Thoracic aorta (tissue), 2 donors: ENCODE measurements at regions not wholly inside any gene's neighbourhood (a gene's known extent, or its start where the extent isn't known, plus 50 kb on each side); places are given as distances from the start of the nearest gene placed in this dataset.

Source experiments
- ATAC-seq: fragments of 150-250 bp; one replicate; pipeline ENCODE4 v1.8.0; 2017; ENCODE audit warnings: low read depth; ENCODE audit not compliant: insufficient number of reproducible peaks, low FRiP score
- DNase-seq: peaks from one replicate; pipeline ENCODE4 v3.0.0-alpha.2; 2020; ENCODE audit warnings: low spot score
- H3K27ac ChIP-seq, 2 donors: fragments of 200-600 bp; sonication (generic); 1 replicate in 1 of 2; 2 replicates in 1 of 2; pipeline ENCODE4 v1.5.1; 2016; ENCODE audit warnings: mild to moderate bottlenecking in 2 of 2, moderate library complexity in 2 of 2
- H3K27me3 ChIP-seq: fragments of 200-600 bp; sonication (generic); replicated peaks from 2 replicates; pipeline ENCODE4 v1.6.0; 2016; ENCODE audit warnings: mild to moderate bottlenecking; ENCODE audit not compliant: insufficient read depth
- H3K36me3 ChIP-seq: fragments of 200-600 bp; sonication (generic); one replicate; pipeline ENCODE4 v1.5.1; 2016
- H3K4me1 ChIP-seq, 2 donors: fragments of 200-600 bp; sonication (generic); 1 replicate in 1 of 2; 2 replicates in 1 of 2; pipeline versions ENCODE4 v1.5.1 to v1.6.0; 2016; ENCODE audit warnings: low read depth in 2 of 2, mild to moderate bottlenecking in 1 of 2; ENCODE audit not compliant: control insufficient read depth in 1 of 2
- H3K4me3 ChIP-seq: fragments of 200-600 bp; sonication (generic); 2 replicates; pipeline ENCODE4 v1.5.1; 2016; ENCODE audit warnings: mild to moderate bottlenecking
- H3K9me3 ChIP-seq: fragments of 200-600 bp; sonication (generic); 2 replicates; pipeline ENCODE4 v1.5.1; 2016
- TF ChIP-seq, protein P1 (sequence below): fragments of 200-600 bp; sonication (generic); IDR thresholded peaks from one replicate; pipeline ENCODE4 v1.5.1; 2019; ENCODE audit warnings: antibody characterized with exemption

GRCh38 chr7:26022982-26023381, 129.0 kb upstream of the NFE2L3 start:
- Histone ChIP-seq H3K9me3 (no peaks in the 10 kb centered on the region), H3K36me3 (no peaks in the 10 kb centered on the region), H3K27ac (no peak overlapping the region), H3K4me1 (no peaks in the 10 kb centered on the region), H3K4me3 (no peak overlapping the region), H3K27me3 (no peaks in the 10 kb centered on the region)
- no peak for DNase-seq
- TF ChIP-seq, protein P1, sequence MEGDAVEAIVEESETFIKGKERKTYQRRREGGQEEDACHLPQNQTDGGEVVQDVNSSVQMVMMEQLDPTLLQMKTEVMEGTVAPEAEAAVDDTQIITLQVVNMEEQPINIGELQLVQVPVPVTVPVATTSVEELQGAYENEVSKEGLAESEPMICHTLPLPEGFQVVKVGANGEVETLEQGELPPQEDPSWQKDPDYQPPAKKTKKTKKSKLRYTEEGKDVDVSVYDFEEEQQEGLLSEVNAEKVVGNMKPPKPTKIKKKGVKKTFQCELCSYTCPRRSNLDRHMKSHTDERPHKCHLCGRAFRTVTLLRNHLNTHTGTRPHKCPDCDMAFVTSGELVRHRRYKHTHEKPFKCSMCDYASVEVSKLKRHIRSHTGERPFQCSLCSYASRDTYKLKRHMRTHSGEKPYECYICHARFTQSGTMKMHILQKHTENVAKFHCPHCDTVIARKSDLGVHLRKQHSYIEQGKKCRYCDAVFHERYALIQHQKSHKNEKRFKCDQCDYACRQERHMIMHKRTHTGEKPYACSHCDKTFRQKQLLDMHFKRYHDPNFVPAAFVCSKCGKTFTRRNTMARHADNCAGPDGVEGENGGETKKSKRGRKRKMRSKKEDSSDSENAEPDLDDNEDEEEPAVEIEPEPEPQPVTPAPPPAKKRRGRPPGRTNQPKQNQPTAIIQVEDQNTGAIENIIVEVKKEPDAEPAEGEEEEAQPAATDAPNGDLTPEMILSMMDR: no peak
- no peak for ATAC-seq

GRCh38 chr7:26029911-26030310, 122.1 kb upstream of the NFE2L3 start:
- ATAC-seq: no peak
- no peaks in the 10 kb centered on the region for H3K36me3 ChIP-seq
- DNase-seq: no peak
- TF ChIP-seq, protein P1: no peak
- no peaks in the 10 kb centered on the region for H3K4me1 ChIP-seq
- H3K4me3 ChIP-seq: no peak overlapping the region
- no peaks in the 10 kb centered on the region for H3K27me3 ChIP-seq
- no peak overlapping the region for H3K27ac ChIP-seq
- no peaks in the 10 kb centered on the region for H3K9me3 ChIP-seq

DNA sequence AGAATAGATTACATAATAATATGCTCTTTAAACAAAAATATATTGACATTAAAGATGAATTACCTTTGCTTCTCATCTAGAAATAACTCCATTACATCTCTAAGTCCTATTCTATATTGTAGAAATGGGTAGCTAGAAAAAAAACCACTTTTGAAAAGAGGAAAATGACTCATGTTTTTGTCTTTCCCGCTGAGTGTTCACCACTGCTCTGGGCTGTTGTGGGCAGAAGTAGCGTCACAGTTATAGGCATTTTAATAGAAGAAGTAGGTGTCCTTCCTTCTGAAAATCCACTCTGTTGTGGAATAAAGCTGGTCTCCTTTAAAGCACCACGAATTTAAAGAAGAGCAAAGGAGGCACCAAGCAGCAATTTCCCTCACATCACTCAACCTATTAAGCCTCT, 117.6 kb upstream of the NFE2L3 start:
- TF ChIP-seq, protein P1: no peak
- H3K27me3 ChIP-seq: no peaks in the 10 kb centered on the region
- no peaks in the 10 kb centered on the region for H3K4me1 ChIP-seq
- ATAC-seq (no peak), DNase-seq (no peak)
- no peaks in the 10 kb centered on the region for H3K36me3 ChIP-seq
- H3K27ac ChIP-seq: no peak overlapping the region
- H3K9me3 ChIP-seq: no peaks in the 10 kb centered on the region
- no peak overlapping the region for H3K4me3 ChIP-seq

DNA sequence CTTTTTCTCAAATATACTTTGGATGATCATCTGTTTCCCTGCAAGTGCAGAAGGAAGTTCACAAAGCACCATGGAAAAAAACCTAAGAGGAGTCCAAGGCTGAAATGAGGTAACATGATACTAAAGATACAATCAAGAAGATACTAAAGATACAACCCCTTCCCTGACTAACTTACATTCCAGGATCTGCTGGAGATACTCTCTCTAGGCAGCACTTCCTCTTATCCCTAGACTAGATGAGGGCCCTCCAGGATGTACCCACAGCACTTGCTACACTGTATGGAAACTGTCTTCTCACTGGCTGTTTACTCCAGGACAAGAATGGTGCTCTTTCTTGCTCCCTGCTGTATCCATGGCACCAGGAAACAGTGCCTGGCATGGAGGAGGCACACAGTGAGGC, 116.4 kb upstream of the NFE2L3 start:
- Histone ChIP-seq H3K4me1 (no peaks in the 10 kb centered on the region), H3K27ac (no peak overlapping the region), H3K27me3 (no peaks in the 10 kb centered on the region), H3K36me3 (no peaks in the 10 kb centered on the region), H3K4me3 (no peak overlapping the region), H3K9me3 (no peaks in the 10 kb centered on the region)
- TF ChIP-seq, protein P1: no peak
- ATAC-seq: no peak
- DNase-seq: no peak

- Histone ChIP-seq H3K4me3 (no peak overlapping the region), H3K4me1 (no peaks in the 10 kb centered on the region), H3K36me3 (no peaks in the 10 kb centered on the region), H3K27ac (no peak overlapping the region), H3K27me3 (no peaks in the 10 kb centered on the region), H3K9me3 (no peaks in the 10 kb centered on the region)
- DNase-seq: no peak
- TF ChIP-seq, protein P1: no peak
- ATAC-seq: no peak
These were observed 115.9 kb upstream of the NFE2L3 start for GRCh38 chr7:26036092-26036491.
